ENCODE measurements at regions not wholly inside any gene's neighbourhood (a gene's known extent, or its start where the extent isn't known, plus 50 kb on each side); places are given as distances from the start of the nearest gene placed in this dataset.
"Not testable (repeated sequence)": the region's sequence is repeated elsewhere in the genome, so short reads cannot be mapped to it uniquely, and the experiment has no call there.

- DNase-seq (ENCODE audit: extremely low spot score): no peak
- ChIA-PET POLR2A (no interaction called here), CTCF (interaction anchor here (1.2 kb wide), 1 partner anchor 9 kb away, joined by 3 read pairs; no protein-coding TSS in a partner anchor)
- TF ChIP-seq ELF4 (IDR thresholded peaks at IDR 0.05) (no peak), PKNOX1 (IDR thresholded peaks at IDR 0.05) (no peak), FOXK2 (IDR thresholded peaks at IDR 0.05) (no peak), BHLHE40 (IDR thresholded peaks at IDR 0.05; ENCODE audit: borderline replicate concordance) (no peak), FOXA1 (IDR thresholded peaks at IDR 0.05) (no peak), LEF1 (IDR thresholded peaks at IDR 0.05; ENCODE audit: borderline replicate concordance) (no peak), TARDBP (IDR thresholded peaks at IDR 0.05) (no peak), NFRKB (IDR thresholded peaks at IDR 0.05) (no peak), FOXM1 (IDR thresholded peaks at IDR 0.05; ENCODE audit: borderline replicate concordance) (no peak), SP1 (IDR thresholded peaks at IDR 0.05) (no peak), HDGF (IDR thresholded peaks at IDR 0.05; ENCODE audit: borderline replicate concordance) (no peak), ZNF384 (IDR thresholded peaks at IDR 0.05) (no peak), L3MBTL2 (conservative IDR thresholded peaks at IDR 0.05) (no peak), SUZ12 (IDR thresholded peaks at IDR 0.05) (no peak), ARNT (IDR thresholded peaks at IDR 0.05) (no peak), CTBP1 (IDR thresholded peaks at IDR 0.05; ENCODE audit: borderline replicate concordance) (no peak)
Measured at GRCh38 chr1:30102605-30103004, 620.8 kb downstream of the MATN1 start.

DNA sequence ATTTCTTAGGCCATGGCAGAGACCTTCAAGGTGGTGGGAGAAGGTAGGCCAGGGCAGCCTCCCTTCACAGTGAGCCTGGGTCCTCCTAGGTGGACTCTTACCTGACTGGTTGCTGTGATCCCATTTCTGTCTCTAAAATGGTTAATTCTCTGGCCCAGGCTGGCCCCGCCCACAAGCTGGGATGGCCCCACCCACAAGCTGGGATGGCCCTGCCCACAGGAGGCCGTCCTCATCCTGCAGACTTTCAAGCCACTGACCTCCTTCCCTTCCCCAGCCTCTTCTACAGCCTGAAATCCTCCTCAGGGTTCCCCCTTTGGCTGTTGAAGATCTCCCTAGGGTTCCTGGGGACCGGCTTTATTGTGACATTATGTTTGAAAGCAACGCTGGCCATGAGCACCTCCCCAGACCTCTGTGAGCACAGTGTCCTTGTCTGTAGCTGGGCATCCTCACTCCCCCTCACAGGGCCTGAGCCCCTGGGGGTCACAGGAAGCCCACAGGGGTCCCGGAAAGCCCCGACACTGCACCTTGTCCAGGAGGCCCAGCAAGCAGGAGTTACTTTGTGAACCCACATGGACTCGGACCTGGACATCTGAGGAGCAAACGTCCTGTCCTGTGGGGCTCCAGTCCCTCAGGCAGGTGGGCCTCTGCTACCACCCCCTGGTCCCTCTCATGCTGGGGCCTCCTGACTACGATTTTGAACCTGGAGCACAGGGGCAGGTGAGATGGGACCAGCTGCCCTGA is 621.7 kb downstream of the MATN1 start:
- DNase-seq (ENCODE audit: extremely low spot score): peak; percentile 75
- TF ChIP-seq BHLHE40 (IDR thresholded peaks at IDR 0.05; ENCODE audit: borderline replicate concordance): no peak
- CTCF ChIA-PET: interaction anchor here (1.2 kb wide), 1 partner anchor 10 kb away, joined by 3 read pairs; no protein-coding TSS in a partner anchor
- POLR2A ChIA-PET: no interaction called here

- CTCF ChIA-PET: no interaction called here
- DNase-seq (ENCODE audit: extremely low spot score): no peak
- TF ChIP-seq SP1 (IDR thresholded peaks at IDR 0.05): no peak
- TF ChIP-seq NFRKB (IDR thresholded peaks at IDR 0.05): no peak
- no peak for TF ChIP-seq ARNT (IDR thresholded peaks at IDR 0.05)
- no peak for TF ChIP-seq FOXM1 (IDR thresholded peaks at IDR 0.05; ENCODE audit: borderline replicate concordance)
- TF ChIP-seq PKNOX1 (IDR thresholded peaks at IDR 0.05): no peak
- TF ChIP-seq BHLHE40 (IDR thresholded peaks at IDR 0.05; ENCODE audit: borderline replicate concordance): no peak
- TF ChIP-seq TARDBP (IDR thresholded peaks at IDR 0.05): no peak
- TF ChIP-seq ELF4 (IDR thresholded peaks at IDR 0.05): no peak
- TF ChIP-seq LEF1 (IDR thresholded peaks at IDR 0.05; ENCODE audit: borderline replicate concordance): no peak
- TF ChIP-seq HDGF (IDR thresholded peaks at IDR 0.05; ENCODE audit: borderline replicate concordance): no peak
- TF ChIP-seq FOXK2 (IDR thresholded peaks at IDR 0.05): no peak
- TF ChIP-seq L3MBTL2 (conservative IDR thresholded peaks at IDR 0.05): no peak
- POLR2A ChIA-PET: no interaction called here
Measured at GRCh38 chr1:30101016-30101415, 622.4 kb downstream of the MATN1 start.

DNA sequence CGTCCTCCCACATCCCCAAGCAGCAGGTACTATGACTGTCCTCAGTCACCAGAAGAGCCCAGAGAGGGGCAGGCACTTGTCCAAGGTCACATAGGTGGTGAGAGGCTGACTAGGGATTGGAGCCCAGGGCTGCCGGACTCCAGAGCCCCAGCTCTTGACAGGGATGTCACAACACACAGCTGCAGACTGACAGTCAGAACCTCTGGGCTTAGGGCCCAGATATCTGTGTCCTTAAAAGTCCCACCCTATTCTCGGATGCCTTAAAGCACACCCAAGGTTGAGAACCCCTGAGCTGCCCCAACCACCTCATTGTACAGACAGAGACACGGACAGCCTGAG is 622.9 kb downstream of the MATN1 start:
- no peak for TF ChIP-seq ZNF384 (IDR thresholded peaks at IDR 0.05)
- no peak for TF ChIP-seq LEF1 (IDR thresholded peaks at IDR 0.05; ENCODE audit: borderline replicate concordance)
- no peak for TF ChIP-seq L3MBTL2 (conservative IDR thresholded peaks at IDR 0.05)
- no peak for TF ChIP-seq ARNT (IDR thresholded peaks at IDR 0.05)
- no peak for TF ChIP-seq FOXM1 (IDR thresholded peaks at IDR 0.05; ENCODE audit: borderline replicate concordance)
- no peak for TF ChIP-seq NFRKB (IDR thresholded peaks at IDR 0.05)
- no peak for TF ChIP-seq ELF4 (IDR thresholded peaks at IDR 0.05)
- no peak for TF ChIP-seq TARDBP (IDR thresholded peaks at IDR 0.05)
- no peak for TF ChIP-seq PKNOX1 (IDR thresholded peaks at IDR 0.05)
- no peak for TF ChIP-seq HDGF (IDR thresholded peaks at IDR 0.05; ENCODE audit: borderline replicate concordance)
- TF ChIP-seq BHLHE40 (IDR thresholded peaks at IDR 0.05; ENCODE audit: borderline replicate concordance): no peak
- no peak for TF ChIP-seq SP1 (IDR thresholded peaks at IDR 0.05)
- no peak for TF ChIP-seq SUZ12 (IDR thresholded peaks at IDR 0.05)
- TF ChIP-seq FOXA1 (IDR thresholded peaks at IDR 0.05): no peak
- no peak for TF ChIP-seq FOXK2 (IDR thresholded peaks at IDR 0.05)
- no peak for TF ChIP-seq CTBP1 (IDR thresholded peaks at IDR 0.05; ENCODE audit: borderline replicate concordance)
- POLR2A ChIA-PET: no interaction called here
- CTCF ChIA-PET: no interaction called here
- DNase-seq (ENCODE audit: extremely low spot score): no peak

DNA sequence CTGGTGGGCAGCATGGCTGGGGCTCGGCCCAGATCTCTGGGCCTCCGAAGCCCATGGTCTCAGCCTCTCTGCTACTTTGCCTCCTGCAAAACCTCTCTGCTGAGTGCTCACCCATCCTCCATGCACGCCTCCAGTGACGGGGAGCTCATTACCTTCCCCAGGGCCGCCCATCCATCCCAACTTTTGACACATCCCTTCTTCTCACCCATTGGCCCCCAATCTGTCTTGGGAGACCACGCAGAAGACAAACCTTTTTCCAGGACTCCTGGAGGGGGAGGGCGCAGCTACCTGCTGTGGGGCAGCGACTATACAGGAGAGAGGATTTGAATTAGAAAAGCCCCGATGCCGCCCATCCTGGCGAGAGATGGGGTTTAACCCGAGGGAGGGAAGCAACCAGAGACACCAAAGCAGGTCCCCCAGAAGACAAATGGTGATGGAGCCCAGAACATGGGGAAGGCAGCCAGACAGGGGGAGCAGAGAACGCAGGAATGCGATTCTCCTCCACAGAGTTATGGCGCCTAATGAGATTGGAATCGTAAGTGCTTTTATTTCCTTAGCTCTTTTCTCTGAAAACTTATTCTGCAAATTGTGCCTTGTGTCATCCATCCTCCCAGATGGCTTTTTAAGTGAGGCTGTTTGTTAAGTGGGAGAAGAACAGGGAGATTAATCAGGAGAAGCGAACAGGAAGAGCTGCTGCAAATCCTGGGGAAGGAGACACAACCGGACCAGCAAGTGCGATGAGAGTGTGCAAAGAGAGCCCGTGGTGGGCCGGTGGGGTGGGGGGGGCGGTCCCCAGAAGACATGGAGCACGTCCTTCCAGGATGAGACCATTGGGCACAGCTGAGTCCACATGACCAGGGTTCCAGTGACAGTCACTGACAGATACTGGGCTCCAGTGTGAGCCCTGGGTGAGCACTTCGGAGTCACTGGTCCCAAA is 623.5 kb downstream of the MATN1 start:
- DNase-seq (ENCODE audit: extremely low spot score): no peak
- ChIA-PET POLR2A (no interaction called here), CTCF (no interaction called here)
- TF ChIP-seq ARNT (IDR thresholded peaks at IDR 0.05): no peak
- no peak for TF ChIP-seq NFRKB (IDR thresholded peaks at IDR 0.05)
- TF ChIP-seq PKNOX1 (IDR thresholded peaks at IDR 0.05): no peak
- no peak for TF ChIP-seq ZNF384 (IDR thresholded peaks at IDR 0.05)
- no peak for TF ChIP-seq LEF1 (IDR thresholded peaks at IDR 0.05; ENCODE audit: borderline replicate concordance)
- no peak for TF ChIP-seq FOXM1 (IDR thresholded peaks at IDR 0.05; ENCODE audit: borderline replicate concordance)
- no peak for TF ChIP-seq SP1 (IDR thresholded peaks at IDR 0.05)
- TF ChIP-seq ELF4 (IDR thresholded peaks at IDR 0.05): no peak

GRCh38 chr1:30097851-30098250 is 625.5 kb downstream of the MATN1 start:
- CTCF ChIA-PET: interaction anchor here (0.6 kb wide), 1 partner anchor 196 kb away, joined by 4 read pairs; no protein-coding TSS in a partner anchor
- POLR2A ChIA-PET; DNase-seq (ENCODE audit: extremely low spot score): not testable (repeated sequence)
